Activated T-cell treated with anti-CD3 and anti-CD28 coated beads, Interleukin-2, amount 50 U/mL, for 72 hours (primary cell): ENCODE measurements at regions not wholly inside any gene's neighbourhood (a gene's known extent, or its start where the extent isn't known, plus 50 kb on each side); places are given as distances from the start of the nearest gene placed in this dataset.

Experiments used
- ATAC-seq, 2 donors: fragments of 150-1000 bp; cut with Tn5 transposase; replicated peaks in 1 of 2; 2 replicates each; pipeline ENCODE4 v1.10.0; 2021; ENCODE audit warnings: moderate library complexity in 2 of 2, mild to moderate bottlenecking in 1 of 2
- DNase-seq, 2 donors: peaks; one replicate each; pipeline ENCODE4 v3.0.0; 2021 to 2022; ENCODE audit warnings: mixed read lengths in 1 of 2
- H3K27ac Mint-ChIP-seq: one replicate; pipeline ENCODE4 v1.8.0; 2022; ENCODE audit warnings: mild to moderate bottlenecking, moderate library complexity, mixed read lengths
- H3K27me3 Mint-ChIP-seq: one replicate; pipeline ENCODE4 v1.8.0; 2022; ENCODE audit warnings: low read depth, mixed read lengths
- H3K36me3 Mint-ChIP-seq, 2 donors: one replicate each; pipeline ENCODE4 v1.8.0; 2022; ENCODE audit warnings: mixed read lengths in 2 of 2, mild to moderate bottlenecking in 1 of 2; ENCODE audit not compliant: insufficient read depth in 2 of 2
- H3K4me1 Mint-ChIP-seq: one replicate; pipeline ENCODE4 v1.8.0; 2022; ENCODE audit warnings: low read depth, mixed read lengths
- H3K4me3 Mint-ChIP-seq, 2 donors: one replicate each; pipeline ENCODE4 v1.8.0; 2022; ENCODE audit warnings: mild to moderate bottlenecking in 2 of 2, mixed read lengths in 2 of 2, moderate library complexity in 2 of 2
- H3K9me3 Mint-ChIP-seq, 2 donors: one replicate each; pipeline ENCODE4 v1.8.0; 2022; ENCODE audit warnings: mixed read lengths in 2 of 2

GRCh38 chr18:40437517-40437916, 1517.5 kb upstream of the PIK3C3 start:
- no peaks in the 10 kb centered on the region for H3K4me1 Mint-ChIP-seq
- no peak for DNase-seq
- H3K36me3 Mint-ChIP-seq = no peaks in the 10 kb centered on the region
- peaks cover 0 to 6% of the 10 kb centered on the region in 2 donors for H3K9me3 Mint-ChIP-seq
- no peak for ATAC-seq
- no peak overlapping the region for H3K27ac Mint-ChIP-seq
- no peaks in the 10 kb centered on the region for H3K27me3 Mint-ChIP-seq
- no peak overlapping the region for H3K4me3 Mint-ChIP-seq

GRCh38 chr18:40431071-40431985, 1523.7 kb upstream of the PIK3C3 start:
- Mint-ChIP-seq H3K36me3 (no peaks in the 10 kb centered on the region), H3K27me3 (no peaks in the 10 kb centered on the region), H3K4me3 (no peak overlapping the region), H3K9me3 (peaks cover 3 to 4% of the 10 kb centered on the region in 2 donors), H3K27ac (no peak overlapping the region), H3K4me1 (no peaks in the 10 kb centered on the region)
- DNase-seq (no peak), ATAC-seq (no peak)

GRCh38 chr18:40423291-40423690, 1531.7 kb upstream of the PIK3C3 start:
- peaks cover 15 to 18% of the 10 kb centered on the region in 2 donors for H3K9me3 Mint-ChIP-seq
- ATAC-seq = no peak

GRCh38 chr18:40420675-40421074, 1534.4 kb upstream of the PIK3C3 start:
- ATAC-seq (no peak), DNase-seq (no peak)
- H3K9me3 Mint-ChIP-seq = peaks cover 19 to 22% of the 10 kb centered on the region in 2 donors
- H3K27ac Mint-ChIP-seq = no peak overlapping the region
- H3K36me3 Mint-ChIP-seq = no peaks in the 10 kb centered on the region
- no peak overlapping the region for H3K4me3 Mint-ChIP-seq
- no peaks in the 10 kb centered on the region for H3K4me1 Mint-ChIP-seq
- no peaks in the 10 kb centered on the region for H3K27me3 Mint-ChIP-seq

More at GRCh38 chr18:40423291-40423690, 1531.7 kb upstream of the PIK3C3 start:
- Mint-ChIP-seq H3K4me1 (no peaks in the 10 kb centered on the region), H3K4me3 (no peak overlapping the region), H3K36me3 (no peaks in the 10 kb centered on the region), H3K27ac (no peak overlapping the region), H3K27me3 (no peaks in the 10 kb centered on the region)
- DNase-seq = no peak

DNA sequence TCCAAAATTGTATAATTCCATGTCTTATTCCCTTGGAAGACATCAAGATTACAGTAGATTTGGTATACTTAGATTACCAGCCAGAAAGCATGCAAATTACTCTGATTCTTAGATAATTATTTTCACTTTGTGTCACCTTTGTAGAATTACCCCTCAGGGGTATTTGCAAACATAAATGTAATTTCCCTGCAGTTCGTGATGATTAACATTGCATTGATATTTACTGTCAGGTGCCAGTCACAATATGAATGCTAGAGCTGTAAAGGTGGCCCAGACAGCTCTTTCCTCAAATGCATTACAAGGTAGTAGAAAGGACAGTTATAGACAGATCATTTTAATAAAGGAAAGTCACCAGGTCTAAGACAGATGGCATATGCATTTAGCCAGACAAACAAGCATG, 1537.5 kb upstream of the PIK3C3 start:
- Mint-ChIP-seq H3K36me3 (no peaks in the 10 kb centered on the region), H3K4me1 (no peaks in the 10 kb centered on the region)
- no peak for ATAC-seq

DNA sequence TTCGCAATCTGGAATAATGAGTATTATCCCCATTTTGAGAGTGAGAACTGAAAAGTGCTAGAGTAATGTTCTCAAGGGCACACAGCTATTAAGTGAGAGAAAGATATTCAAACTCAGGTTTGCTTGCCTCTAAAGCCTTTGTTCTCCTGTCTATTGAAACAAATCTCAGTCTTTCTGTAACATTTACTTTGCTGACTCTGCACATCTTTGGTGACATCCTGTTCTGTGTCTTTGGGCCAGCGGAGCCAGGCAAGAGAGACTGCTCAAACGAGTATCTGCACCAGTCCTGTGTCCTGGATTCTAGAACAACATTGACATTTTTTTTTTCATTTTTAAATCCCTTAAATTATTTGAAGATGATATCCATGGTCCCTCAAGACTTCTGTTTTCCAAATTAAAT, 1539.2 kb upstream of the PIK3C3 start:
- H3K4me1 Mint-ChIP-seq = no peaks in the 10 kb centered on the region
- H3K27me3 Mint-ChIP-seq = no peaks in the 10 kb centered on the region
- H3K36me3 Mint-ChIP-seq = no peaks in the 10 kb centered on the region
- no peak for DNase-seq
- H3K9me3 Mint-ChIP-seq = peaks cover 13 to 14% of the 10 kb centered on the region in 2 donors
- H3K4me3 Mint-ChIP-seq = no peak overlapping the region
- no peak for ATAC-seq
- H3K27ac Mint-ChIP-seq = no peak overlapping the region

More for the DNA sequence above, 1537.5 kb upstream of the PIK3C3 start:
- Mint-ChIP-seq H3K27ac (no peak overlapping the region), H3K27me3 (no peaks in the 10 kb centered on the region), H3K4me3 (no peak overlapping the region), H3K9me3 (peaks cover 19 to 21% of the 10 kb centered on the region in 2 donors)
- no peak for DNase-seq

GRCh38 chr18:40415176-40415791, 1539.8 kb upstream of the PIK3C3 start:
- no peak for DNase-seq
- Mint-ChIP-seq H3K27ac (no peak overlapping the region), H3K4me1 (no peaks in the 10 kb centered on the region), H3K4me3 (no peak overlapping the region), H3K27me3 (no peaks in the 10 kb centered on the region), H3K9me3 (peaks cover 13 to 16% of the 10 kb centered on the region in 2 donors), H3K36me3 (peaks cover 0 to 2% of the 10 kb centered on the region in 2 donors)
- ATAC-seq = no peak

DNA sequence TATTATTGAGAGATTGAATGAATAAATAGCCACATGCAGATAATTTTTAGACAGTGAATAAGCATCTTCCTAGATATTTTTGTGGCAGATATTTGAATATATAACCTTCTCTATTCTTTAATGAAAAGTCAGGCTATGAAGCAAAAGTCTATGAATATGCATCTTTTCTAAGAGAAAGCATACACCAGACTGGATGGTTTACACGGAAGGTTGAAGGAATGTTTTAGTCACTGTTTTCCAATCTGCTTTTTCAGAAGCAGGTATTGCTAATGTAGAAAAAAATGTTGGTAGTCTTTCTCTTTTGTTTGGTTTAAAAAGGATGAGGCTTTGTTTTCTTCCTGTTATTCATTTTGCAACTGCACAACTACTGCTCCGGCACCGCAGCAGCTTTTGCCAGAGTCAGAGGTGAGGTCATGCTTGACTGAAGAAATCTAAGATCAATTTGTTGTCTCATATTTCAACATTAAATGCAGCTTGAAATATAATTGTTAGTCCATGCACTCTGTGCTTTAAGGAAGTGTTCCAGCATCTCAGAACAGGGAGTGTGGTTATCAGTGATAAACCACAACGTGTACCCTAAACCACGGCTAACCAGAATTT, 1540.8 kb upstream of the PIK3C3 start:
- H3K27me3 Mint-ChIP-seq = no peaks in the 10 kb centered on the region
- ATAC-seq (no peak), DNase-seq (no peak)
- no peak overlapping the region for H3K4me3 Mint-ChIP-seq
- H3K4me1 Mint-ChIP-seq = no peaks in the 10 kb centered on the region
- H3K27ac Mint-ChIP-seq = no peak overlapping the region
- peaks cover 0 to 3% of the 10 kb centered on the region in 2 donors for H3K36me3 Mint-ChIP-seq
- peaks cover 10 to 15% of the 10 kb centered on the region in 2 donors for H3K9me3 Mint-ChIP-seq

DNA sequence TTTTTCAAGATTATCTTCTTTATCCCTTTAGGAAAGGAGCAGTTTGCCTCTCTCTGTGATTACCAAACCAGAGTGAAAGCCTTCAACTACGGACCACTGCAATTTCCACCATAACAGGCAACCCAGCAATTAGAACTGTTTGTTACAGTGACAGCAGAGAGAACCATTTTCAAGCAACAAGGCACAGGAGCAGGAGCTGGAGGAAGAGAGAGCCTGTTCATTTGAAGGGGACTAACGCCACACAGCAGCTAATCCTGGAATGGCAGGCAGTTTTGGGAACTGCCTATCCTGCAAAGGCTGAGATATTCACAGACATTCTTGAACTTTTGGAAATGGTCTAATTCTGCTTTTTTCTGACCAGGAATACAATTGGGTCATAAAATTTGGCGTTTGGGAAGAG, 1541.9 kb upstream of the PIK3C3 start:
- Mint-ChIP-seq H3K4me3 (no peak overlapping the region), H3K9me3 (peaks cover 10 to 14% of the 10 kb centered on the region in 2 donors), H3K36me3 (peaks cover 0 to 3% of the 10 kb centered on the region in 2 donors), H3K27me3 (no peaks in the 10 kb centered on the region), H3K4me1 (no peaks in the 10 kb centered on the region), H3K27ac (no peak overlapping the region)
- DNase-seq = no peak
- ATAC-seq = no peak

GRCh38 chr18:40412410-40412809, 1542.6 kb upstream of the PIK3C3 start:
- Mint-ChIP-seq H3K27me3 (no peaks in the 10 kb centered on the region), H3K9me3 (peaks cover 9 to 13% of the 10 kb centered on the region in 2 donors), H3K4me1 (no peaks in the 10 kb centered on the region), H3K4me3 (no peak overlapping the region), H3K36me3 (peaks cover 0 to 3% of the 10 kb centered on the region in 2 donors), H3K27ac (no peak overlapping the region)
- DNase-seq (no peak), ATAC-seq (no peak)

GRCh38 chr18:40407909-40408308, 1547.1 kb upstream of the PIK3C3 start:
- DNase-seq = no peak
- no peaks in the 10 kb centered on the region for H3K4me1 Mint-ChIP-seq
- H3K27me3 Mint-ChIP-seq = no peaks in the 10 kb centered on the region
- no peak overlapping the region for H3K27ac Mint-ChIP-seq
- peaks cover 0 to 3% of the 10 kb centered on the region in 2 donors for H3K36me3 Mint-ChIP-seq
- no peak for ATAC-seq
- no peak overlapping the region for H3K4me3 Mint-ChIP-seq
- peaks cover 5 to 11% of the 10 kb centered on the region in 2 donors for H3K9me3 Mint-ChIP-seq

- no peak overlapping the region for H3K27ac Mint-ChIP-seq
- no peaks in the 10 kb centered on the region for H3K36me3 Mint-ChIP-seq
- DNase-seq (no peak), ATAC-seq (no peak)
- H3K9me3 Mint-ChIP-seq = peaks cover 3 to 4% of the 10 kb centered on the region in 2 donors
- H3K4me1 Mint-ChIP-seq = no peaks in the 10 kb centered on the region
- no peak overlapping the region for H3K4me3 Mint-ChIP-seq
- no peaks in the 10 kb centered on the region for H3K27me3 Mint-ChIP-seq
These were observed 1550.8 kb upstream of the PIK3C3 start for GRCh38 chr18:40404284-40404683.

GRCh38 chr18:40402052-40402451, 1553.0 kb upstream of the PIK3C3 start:
- H3K36me3 Mint-ChIP-seq = no peaks in the 10 kb centered on the region
- no peak for ATAC-seq
- no peaks in the 10 kb centered on the region for H3K27me3 Mint-ChIP-seq
- no peak for DNase-seq
- H3K27ac Mint-ChIP-seq = no peak overlapping the region
- H3K9me3 Mint-ChIP-seq = peaks cover 3 to 4% of the 10 kb centered on the region in 2 donors
- H3K4me3 Mint-ChIP-seq = no peak overlapping the region
- H3K4me1 Mint-ChIP-seq = no peaks in the 10 kb centered on the region
